ENCODE measurements at regions not wholly inside any gene's neighbourhood (a gene's known extent, or its start where the extent isn't known, plus 50 kb on each side); places are given as distances from the start of the nearest gene placed in this dataset.

DNA sequence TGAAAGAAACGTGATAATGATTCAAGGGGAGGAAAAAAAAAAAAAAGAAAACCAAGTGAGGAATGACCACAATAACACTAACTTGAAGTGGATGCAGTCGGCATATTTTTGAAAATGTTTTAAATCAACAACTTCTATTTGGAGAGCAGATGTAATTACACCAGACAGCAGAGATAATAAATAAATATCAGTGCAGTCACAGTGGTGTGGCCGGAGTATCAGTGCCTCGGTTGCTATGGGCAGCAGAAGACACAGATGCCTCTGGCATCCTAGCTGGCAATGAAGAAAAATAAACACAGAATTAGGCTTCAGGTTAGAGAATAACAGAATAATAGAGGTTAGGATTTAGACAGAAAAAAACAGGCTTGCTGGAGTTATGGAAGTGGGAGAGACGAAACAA is 888.3 kb downstream of the LTN1 start:
- no peak overlapping the region for H3K27ac ChIP-seq
- no peaks in the 10 kb centered on the region for H3K9me3 ChIP-seq
- no peaks in the 10 kb centered on the region for H3K27me3 ChIP-seq
- TF ChIP-seq, protein P1, sequence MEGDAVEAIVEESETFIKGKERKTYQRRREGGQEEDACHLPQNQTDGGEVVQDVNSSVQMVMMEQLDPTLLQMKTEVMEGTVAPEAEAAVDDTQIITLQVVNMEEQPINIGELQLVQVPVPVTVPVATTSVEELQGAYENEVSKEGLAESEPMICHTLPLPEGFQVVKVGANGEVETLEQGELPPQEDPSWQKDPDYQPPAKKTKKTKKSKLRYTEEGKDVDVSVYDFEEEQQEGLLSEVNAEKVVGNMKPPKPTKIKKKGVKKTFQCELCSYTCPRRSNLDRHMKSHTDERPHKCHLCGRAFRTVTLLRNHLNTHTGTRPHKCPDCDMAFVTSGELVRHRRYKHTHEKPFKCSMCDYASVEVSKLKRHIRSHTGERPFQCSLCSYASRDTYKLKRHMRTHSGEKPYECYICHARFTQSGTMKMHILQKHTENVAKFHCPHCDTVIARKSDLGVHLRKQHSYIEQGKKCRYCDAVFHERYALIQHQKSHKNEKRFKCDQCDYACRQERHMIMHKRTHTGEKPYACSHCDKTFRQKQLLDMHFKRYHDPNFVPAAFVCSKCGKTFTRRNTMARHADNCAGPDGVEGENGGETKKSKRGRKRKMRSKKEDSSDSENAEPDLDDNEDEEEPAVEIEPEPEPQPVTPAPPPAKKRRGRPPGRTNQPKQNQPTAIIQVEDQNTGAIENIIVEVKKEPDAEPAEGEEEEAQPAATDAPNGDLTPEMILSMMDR (IDR thresholded peaks at IDR 0.05): no peak
- no peak for TF ChIP-seq POLR2A (IDR thresholded peaks at IDR 0.05)
- no peak for DNase-seq
- H3K36me3 ChIP-seq: no peaks in the 10 kb centered on the region
- H3K4me1 ChIP-seq: no peaks in the 10 kb centered on the region
- no peak overlapping the region for H3K4me3 ChIP-seq

GRCh38 chr21:28100366-28100765 is 892.3 kb downstream of the LTN1 start:
- Histone ChIP-seq H3K4me1 (no peaks in the 10 kb centered on the region), H3K36me3 (no peaks in the 10 kb centered on the region), H3K9me3 (no peaks in the 10 kb centered on the region), H3K4me3 (no peak overlapping the region), H3K27ac (no peak overlapping the region), H3K27me3 (no peaks in the 10 kb centered on the region)
- no peak for TF ChIP-seq POLR2A (IDR thresholded peaks at IDR 0.05)
- TF ChIP-seq, protein P1 (IDR thresholded peaks at IDR 0.05): no peak
- DNase-seq: no peak

- no peaks in the 10 kb centered on the region for H3K4me1 ChIP-seq
- H3K27me3 ChIP-seq: no peaks in the 10 kb centered on the region
- H3K4me3 ChIP-seq: no peak overlapping the region
- peak in 1 of 3 donors; percentile 48 for DNase-seq
- H3K27ac ChIP-seq: no peak overlapping the region
- no peaks in the 10 kb centered on the region for H3K9me3 ChIP-seq
- no peaks in the 10 kb centered on the region for H3K36me3 ChIP-seq
- no peak for TF ChIP-seq POLR2A (IDR thresholded peaks at IDR 0.05)
- TF ChIP-seq, protein P1 (IDR thresholded peaks at IDR 0.05): no peak
Observed at GRCh38 chr21:28099001-28099705, 893.5 kb downstream of the LTN1 start.

DNA sequence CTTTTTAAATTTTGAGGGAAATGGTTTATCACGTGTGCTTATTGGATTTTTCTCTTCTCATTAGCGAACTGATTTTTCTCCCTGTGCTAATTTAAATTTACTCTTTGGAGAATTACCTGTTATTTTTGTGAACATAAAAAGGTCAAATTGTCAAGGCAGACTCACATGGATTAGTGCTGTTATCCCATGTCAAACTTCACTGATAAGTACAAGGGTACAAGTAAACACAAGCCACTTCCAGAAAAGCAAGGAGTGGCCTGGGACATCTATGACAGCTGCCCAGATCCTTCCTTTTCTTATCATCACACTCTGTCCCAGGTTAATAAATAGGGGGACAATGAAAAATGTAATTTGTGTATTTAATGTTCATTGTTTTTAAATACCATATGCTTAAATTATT is 901.2 kb downstream of the LTN1 start:
- no peaks in the 10 kb centered on the region for H3K27me3 ChIP-seq
- no peaks in the 10 kb centered on the region for H3K36me3 ChIP-seq
- H3K4me1 ChIP-seq: no peaks in the 10 kb centered on the region
- no peak for DNase-seq
- H3K9me3 ChIP-seq: no peaks in the 10 kb centered on the region
- TF ChIP-seq, protein P1 (IDR thresholded peaks at IDR 0.05): no peak
- TF ChIP-seq POLR2A (IDR thresholded peaks at IDR 0.05): no peak
- H3K4me3 ChIP-seq: no peak overlapping the region
- no peak overlapping the region for H3K27ac ChIP-seq

DNA sequence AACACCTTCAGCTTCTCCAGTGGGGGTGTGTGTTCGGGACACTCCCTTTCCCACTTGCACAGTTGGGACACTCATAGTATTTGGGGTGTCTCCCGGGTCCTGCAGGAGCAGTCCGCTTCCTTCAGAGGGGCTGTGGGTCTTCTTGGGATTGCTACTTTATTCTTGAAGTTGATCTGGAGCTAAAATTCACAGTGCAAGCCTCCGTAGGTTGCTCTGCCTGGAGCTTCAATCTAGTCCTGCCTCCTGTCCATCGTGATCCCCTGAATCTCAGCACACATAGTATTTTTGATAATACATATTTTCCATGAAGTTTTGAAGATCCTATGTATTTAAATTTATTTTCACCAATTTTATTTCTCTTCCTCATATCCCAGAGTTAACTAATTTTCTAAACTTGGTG is 902.1 kb downstream of the LTN1 start:
- Histone ChIP-seq H3K4me3 (peak overlapping the region in 1 of 4 donors; percentile 7), H3K27ac (no peak overlapping the region), H3K9me3 (no peaks in the 10 kb centered on the region), H3K4me1 (no peaks in the 10 kb centered on the region), H3K27me3 (no peaks in the 10 kb centered on the region), H3K36me3 (no peaks in the 10 kb centered on the region)
- TF ChIP-seq, protein P1 (IDR thresholded peaks at IDR 0.05): no peak
- TF ChIP-seq POLR2A (IDR thresholded peaks at IDR 0.05): no peak
- no peak for DNase-seq
